ENCODE measurements at regions not wholly inside any gene's neighbourhood (a gene's known extent, or its start where the extent isn't known, plus 50 kb on each side); places are given as distances from the start of the nearest gene placed in this dataset.
"Not testable (repeated sequence)": the region's sequence is repeated elsewhere in the genome, so short reads cannot be mapped to it uniquely, and the experiment has no call there.

DNA sequence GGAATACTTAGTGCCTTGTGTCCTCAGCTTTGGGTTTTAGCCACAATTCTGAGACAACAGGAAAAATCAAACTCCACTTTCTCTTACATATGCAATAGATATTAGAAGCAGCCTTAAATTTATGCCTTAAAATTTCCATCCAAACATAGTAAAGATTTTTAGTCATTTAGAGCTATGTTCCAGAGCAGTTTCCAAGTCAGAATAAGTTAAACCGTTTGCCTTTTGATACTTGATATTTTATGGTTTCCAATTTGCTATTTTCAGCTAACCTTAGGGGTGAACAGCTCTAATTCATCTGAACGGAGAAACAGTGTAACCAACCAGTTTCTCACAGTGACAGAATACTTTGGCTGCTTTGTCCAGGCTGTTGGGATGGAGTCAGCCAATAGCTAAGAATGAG, 125.8 kb upstream of the RXFP1 start:
- TF ChIP-seq, protein P1, sequence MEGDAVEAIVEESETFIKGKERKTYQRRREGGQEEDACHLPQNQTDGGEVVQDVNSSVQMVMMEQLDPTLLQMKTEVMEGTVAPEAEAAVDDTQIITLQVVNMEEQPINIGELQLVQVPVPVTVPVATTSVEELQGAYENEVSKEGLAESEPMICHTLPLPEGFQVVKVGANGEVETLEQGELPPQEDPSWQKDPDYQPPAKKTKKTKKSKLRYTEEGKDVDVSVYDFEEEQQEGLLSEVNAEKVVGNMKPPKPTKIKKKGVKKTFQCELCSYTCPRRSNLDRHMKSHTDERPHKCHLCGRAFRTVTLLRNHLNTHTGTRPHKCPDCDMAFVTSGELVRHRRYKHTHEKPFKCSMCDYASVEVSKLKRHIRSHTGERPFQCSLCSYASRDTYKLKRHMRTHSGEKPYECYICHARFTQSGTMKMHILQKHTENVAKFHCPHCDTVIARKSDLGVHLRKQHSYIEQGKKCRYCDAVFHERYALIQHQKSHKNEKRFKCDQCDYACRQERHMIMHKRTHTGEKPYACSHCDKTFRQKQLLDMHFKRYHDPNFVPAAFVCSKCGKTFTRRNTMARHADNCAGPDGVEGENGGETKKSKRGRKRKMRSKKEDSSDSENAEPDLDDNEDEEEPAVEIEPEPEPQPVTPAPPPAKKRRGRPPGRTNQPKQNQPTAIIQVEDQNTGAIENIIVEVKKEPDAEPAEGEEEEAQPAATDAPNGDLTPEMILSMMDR (IDR thresholded peaks at IDR 0.05) = no peak
- Mint-ChIP-seq H3K27me3 (ENCODE audit: unreplicated experiment) (no peaks in the 10 kb centered on the region), H3K4me3 (ENCODE audit: unreplicated experiment) (no peak overlapping the region), H3K36me3 (ENCODE audit: unreplicated experiment) (no peaks in the 10 kb centered on the region), H3K9me3 (ENCODE audit: unreplicated experiment) (peaks cover 7% of the 10 kb centered on the region), H3K4me1 (ENCODE audit: unreplicated experiment) (no peaks in the 10 kb centered on the region), H3K27ac (ENCODE audit: unreplicated experiment) (no peak overlapping the region)
- no peak for DNase-seq (ENCODE audit: extremely low spot score, unreplicated experiment)

DNA sequence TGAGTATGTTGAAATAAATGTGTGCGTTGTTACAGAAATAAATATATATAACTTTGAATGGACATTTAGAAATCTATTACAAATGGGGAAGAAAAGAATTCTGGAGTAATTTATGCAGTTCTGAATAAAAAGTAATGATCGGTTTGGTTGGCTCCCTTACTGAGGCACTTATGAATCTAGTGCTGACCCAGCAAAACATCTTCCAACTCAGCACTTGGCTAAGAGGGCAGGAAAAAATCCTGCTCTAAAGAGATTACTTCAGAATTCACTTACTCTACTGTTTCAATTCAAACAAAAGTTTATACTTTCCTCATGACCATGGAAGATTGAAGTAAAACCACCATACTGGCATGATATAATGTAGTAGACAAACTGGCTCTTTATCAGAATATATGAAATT, 123.9 kb upstream of the RXFP1 start:
- no peaks in the 10 kb centered on the region for H3K27me3 Mint-ChIP-seq (ENCODE audit: unreplicated experiment)
- H3K4me3 Mint-ChIP-seq (ENCODE audit: unreplicated experiment) = no peak overlapping the region
- no peaks in the 10 kb centered on the region for H3K4me1 Mint-ChIP-seq (ENCODE audit: unreplicated experiment)
- H3K27ac Mint-ChIP-seq (ENCODE audit: unreplicated experiment) = no peak overlapping the region
- TF ChIP-seq, protein P1 (IDR thresholded peaks at IDR 0.05) = no peak
- H3K9me3 Mint-ChIP-seq (ENCODE audit: unreplicated experiment) = peaks cover 6% of the 10 kb centered on the region
- H3K36me3 Mint-ChIP-seq (ENCODE audit: unreplicated experiment) = no peaks in the 10 kb centered on the region
- DNase-seq (ENCODE audit: extremely low spot score, unreplicated experiment) = no peak

DNA sequence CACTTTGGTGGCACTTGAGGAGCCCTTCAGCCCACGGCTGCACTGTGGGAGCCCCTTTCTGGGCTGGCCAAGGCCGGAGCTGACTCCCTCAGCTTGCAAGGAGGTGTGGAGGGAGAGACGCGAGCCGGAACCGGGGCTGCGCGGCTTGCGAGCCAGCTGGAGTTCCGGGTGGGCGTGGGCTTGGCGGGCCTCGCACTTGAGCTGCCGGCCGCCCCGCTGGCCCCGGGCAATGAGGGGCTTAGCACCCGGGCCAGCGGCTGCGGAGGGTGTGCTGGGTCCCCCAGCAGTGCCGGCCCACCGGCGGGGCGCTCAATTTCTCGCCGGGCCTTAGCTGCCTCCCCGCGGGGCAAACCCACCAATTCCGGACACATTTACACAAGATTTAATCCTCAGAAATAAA, 113.7 kb upstream of the RXFP1 start:
- not testable (repeated sequence) for H3K27ac Mint-ChIP-seq (ENCODE audit: unreplicated experiment); H3K4me1 Mint-ChIP-seq (ENCODE audit: unreplicated experiment); H3K4me3 Mint-ChIP-seq (ENCODE audit: unreplicated experiment); DNase-seq (ENCODE audit: extremely low spot score, unreplicated experiment); H3K36me3 Mint-ChIP-seq (ENCODE audit: unreplicated experiment)
- peaks cover 12% of the 10 kb centered on the region for H3K9me3 Mint-ChIP-seq (ENCODE audit: unreplicated experiment)
- peaks cover 11% of the 10 kb centered on the region for H3K27me3 Mint-ChIP-seq (ENCODE audit: unreplicated experiment)

DNA sequence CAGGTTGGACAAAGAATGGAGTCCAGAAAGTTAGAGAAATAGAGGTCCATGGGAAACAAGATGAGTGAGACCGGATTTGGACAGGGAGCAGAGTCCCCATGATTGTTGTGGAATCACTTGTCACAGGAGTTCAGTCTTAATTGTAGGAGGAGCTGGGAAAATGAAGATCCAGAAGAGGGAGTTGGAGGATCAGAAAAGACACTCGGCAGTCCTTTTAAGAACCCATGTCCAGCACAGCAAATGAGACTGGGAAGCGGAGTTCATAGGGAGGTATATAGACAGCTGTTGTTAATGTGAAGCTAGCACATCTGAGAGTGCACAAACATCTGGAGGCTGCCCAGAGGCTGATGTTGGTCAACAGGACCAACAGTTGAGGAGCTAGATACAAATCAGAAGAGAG, 111.4 kb upstream of the RXFP1 start:
- H3K9me3 Mint-ChIP-seq (ENCODE audit: unreplicated experiment) = peaks cover 9% of the 10 kb centered on the region
- TF ChIP-seq, protein P1 (IDR thresholded peaks at IDR 0.05) = no peak
- H3K27ac Mint-ChIP-seq (ENCODE audit: unreplicated experiment) = no peak overlapping the region
- H3K4me3 Mint-ChIP-seq (ENCODE audit: unreplicated experiment) = no peak overlapping the region
- H3K4me1 Mint-ChIP-seq (ENCODE audit: unreplicated experiment) = no peaks in the 10 kb centered on the region
- DNase-seq (ENCODE audit: extremely low spot score, unreplicated experiment) = no peak
- H3K27me3 Mint-ChIP-seq (ENCODE audit: unreplicated experiment) = peaks cover 17% of the 10 kb centered on the region
- peaks cover 5% of the 10 kb centered on the region for H3K36me3 Mint-ChIP-seq (ENCODE audit: unreplicated experiment)

DNA sequence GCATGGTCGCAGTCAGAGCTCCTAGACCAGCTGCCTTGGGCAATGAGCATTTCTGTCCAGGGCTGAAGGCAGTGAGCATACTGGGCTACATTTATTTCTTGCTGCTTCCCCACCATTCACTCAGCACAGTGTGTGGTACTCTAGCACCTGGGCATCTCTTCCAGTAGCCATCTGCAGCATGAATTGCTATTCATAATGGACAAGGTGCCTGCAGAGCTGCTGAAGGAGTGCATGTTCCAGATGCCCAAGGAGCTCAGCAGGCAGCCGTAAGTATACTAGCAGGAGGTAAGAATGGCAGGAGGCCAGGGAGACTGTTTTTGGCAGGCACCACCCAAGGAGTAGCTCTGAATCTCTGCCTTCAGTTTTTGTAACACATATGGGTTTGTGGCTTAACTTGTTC, 110.4 kb upstream of the RXFP1 start:
- TF ChIP-seq, protein P1 (IDR thresholded peaks at IDR 0.05) = no peak
- Mint-ChIP-seq H3K4me3 (ENCODE audit: unreplicated experiment) (no peak overlapping the region), H3K36me3 (ENCODE audit: unreplicated experiment) (peaks cover 5% of the 10 kb centered on the region), H3K9me3 (ENCODE audit: unreplicated experiment) (peaks cover 7% of the 10 kb centered on the region), H3K27ac (ENCODE audit: unreplicated experiment) (no peak overlapping the region), H3K27me3 (ENCODE audit: unreplicated experiment) (peaks cover 20% of the 10 kb centered on the region), H3K4me1 (ENCODE audit: unreplicated experiment) (no peaks in the 10 kb centered on the region)
- no peak for DNase-seq (ENCODE audit: extremely low spot score, unreplicated experiment)

DNA sequence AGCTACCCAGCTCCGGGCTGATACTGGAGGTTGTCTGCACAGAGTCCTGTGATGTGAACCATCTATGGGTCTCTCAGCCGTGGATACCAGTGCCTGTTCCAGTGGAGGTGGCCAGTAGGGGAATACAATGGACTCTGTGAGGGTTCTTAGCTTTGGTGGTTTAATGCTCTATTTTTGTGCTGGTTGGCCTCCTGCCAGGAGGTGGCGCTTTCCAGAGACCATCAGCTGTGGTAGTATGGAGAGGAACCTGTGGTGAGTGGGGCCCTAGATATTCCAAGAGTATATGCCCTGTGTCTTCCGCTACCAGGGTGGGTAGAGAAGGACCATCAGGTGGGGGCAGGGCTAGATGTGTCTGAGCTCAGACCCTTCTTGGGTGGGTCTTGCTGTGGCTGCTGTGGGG, 103.0 kb upstream of the RXFP1 start:
- not testable (repeated sequence) for H3K27ac Mint-ChIP-seq (ENCODE audit: unreplicated experiment); H3K9me3 Mint-ChIP-seq (ENCODE audit: unreplicated experiment); H3K4me3 Mint-ChIP-seq (ENCODE audit: unreplicated experiment); H3K4me1 Mint-ChIP-seq (ENCODE audit: unreplicated experiment); H3K36me3 Mint-ChIP-seq (ENCODE audit: unreplicated experiment); DNase-seq (ENCODE audit: extremely low spot score, unreplicated experiment)
- H3K27me3 Mint-ChIP-seq (ENCODE audit: unreplicated experiment) = peaks cover 17% of the 10 kb centered on the region

Data from osteocyte (in vitro differentiated cells).